ENCODE measurements at regions not wholly inside any gene's neighbourhood (a gene's known extent, or its start where the extent isn't known, plus 50 kb on each side); places are given as distances from the start of the nearest gene placed in this dataset.
A peak's percentile ranks its signal among the peaks of the same experiment; 100 is the strongest.

DNA sequence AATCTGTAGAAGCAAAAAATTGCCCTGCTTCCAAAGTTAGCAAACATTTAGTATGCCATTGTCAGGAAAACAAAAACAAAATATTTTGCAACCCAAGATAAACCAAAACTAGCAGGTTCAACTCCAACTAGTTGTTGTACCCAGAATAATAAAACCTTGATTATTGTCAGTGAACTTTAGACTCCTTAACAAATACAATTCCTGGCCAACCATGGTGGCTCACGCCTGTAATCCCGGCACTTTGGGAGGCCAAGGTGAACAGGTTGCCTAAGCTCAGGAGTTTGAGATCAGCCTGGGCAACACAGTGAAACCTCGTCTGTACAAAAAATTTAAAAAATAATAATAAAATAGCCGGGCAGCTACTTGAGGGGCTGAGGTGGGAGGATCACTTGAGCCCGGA is 53.6 kb upstream of the EPCAM start:
- no peak for DNase-seq

DNA sequence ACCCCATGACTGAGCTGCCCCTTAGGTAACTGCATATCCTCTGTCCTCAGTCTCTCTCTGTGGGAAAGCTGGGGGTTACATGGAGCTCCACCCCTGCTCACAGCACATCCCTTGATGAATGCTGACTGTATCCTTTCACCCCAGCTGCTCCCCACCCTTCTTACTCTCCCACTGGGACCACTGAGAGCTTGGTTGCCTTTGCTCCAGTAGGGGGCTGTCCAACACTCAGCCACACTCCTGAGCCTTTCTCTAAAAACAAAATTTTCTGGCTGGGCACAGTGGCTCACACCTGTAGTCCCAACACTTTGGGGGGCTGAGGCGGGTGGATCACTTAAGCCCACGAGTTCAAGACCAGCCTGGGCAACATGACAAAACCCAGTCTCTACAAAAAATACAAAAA is 55.4 kb upstream of the EPCAM start:
- DNase-seq, result no peak

DNA sequence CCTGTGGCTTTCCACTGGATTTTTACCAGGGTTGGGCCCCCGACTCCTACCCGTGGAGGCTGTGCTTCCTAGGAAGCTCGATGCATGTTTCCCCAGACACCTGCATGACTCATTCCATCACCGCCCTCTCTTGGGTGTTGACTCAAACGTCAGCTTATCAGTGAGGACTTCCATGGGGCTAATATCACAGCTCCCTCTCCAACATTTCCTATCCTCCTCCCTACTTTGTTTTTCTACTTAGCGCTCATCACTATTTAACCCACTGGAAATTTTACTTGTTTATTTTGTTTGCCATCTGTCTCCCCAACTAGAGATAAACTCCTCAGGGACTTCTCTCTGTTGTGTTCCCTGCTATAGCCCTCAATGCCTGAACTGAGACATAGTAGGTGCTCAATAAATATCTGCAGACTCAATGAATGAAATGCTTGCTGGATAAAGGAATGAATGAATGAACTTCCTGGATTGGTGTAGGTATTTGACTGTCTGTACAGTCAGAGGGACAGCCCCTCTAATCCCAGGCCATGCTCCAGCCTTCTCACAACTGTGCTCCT is 55.9 kb upstream of the EPCAM start:
- DNase-seq, result no peak

DNA sequence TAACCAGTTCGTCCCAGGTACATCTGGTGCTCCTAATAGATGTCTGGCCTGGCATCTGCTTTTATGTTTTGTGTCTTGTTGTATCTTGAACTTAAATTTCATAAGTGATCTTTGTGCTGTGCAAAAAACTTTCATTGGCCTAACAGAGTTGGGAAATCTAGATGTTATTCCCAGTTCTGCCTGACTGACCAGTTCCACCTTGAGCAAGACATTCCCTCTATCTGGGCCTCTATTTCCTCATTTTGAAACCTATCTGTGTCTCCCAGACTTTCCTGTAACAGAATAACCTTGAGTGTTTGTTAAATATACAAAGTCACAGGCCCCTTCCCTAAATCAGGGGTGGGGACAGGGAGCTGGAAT is 56.6 kb upstream of the EPCAM start:
- DNase-seq, result no peak

DNA sequence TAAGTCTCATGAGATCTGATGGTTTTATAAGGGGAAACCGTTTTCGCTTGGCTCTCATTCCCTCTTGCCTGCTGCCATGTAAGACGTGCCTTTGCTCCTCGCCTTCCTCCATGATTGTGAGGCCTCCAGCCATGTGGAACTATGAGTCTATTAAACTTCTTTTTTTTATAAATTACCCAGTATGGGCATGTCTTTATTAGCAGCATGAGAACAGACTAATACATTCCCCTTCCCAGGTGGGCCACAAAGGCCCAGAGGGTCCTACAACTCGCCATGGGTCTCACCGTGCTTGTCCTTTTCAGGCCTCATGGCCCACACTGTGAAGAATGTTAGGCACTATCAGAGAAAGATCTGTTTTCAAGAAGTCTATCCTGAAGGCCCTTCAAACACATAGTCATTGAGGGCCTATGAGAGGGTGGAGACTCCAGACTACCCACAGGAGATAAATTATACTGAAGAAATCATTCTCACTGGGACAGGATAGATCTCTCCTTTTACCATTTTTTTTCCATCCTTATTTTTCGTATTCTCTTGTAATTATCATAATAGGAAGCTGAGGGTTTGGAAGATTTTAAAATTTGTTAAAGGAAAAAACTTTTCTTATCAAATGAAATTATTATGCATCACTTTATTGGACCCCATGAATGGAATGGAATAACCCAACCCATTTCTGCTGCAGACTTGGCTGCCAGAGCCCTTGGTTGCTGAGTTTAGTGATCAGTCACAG is 57.2 kb upstream of the EPCAM start:
- DNase-seq, result no peak

DNA sequence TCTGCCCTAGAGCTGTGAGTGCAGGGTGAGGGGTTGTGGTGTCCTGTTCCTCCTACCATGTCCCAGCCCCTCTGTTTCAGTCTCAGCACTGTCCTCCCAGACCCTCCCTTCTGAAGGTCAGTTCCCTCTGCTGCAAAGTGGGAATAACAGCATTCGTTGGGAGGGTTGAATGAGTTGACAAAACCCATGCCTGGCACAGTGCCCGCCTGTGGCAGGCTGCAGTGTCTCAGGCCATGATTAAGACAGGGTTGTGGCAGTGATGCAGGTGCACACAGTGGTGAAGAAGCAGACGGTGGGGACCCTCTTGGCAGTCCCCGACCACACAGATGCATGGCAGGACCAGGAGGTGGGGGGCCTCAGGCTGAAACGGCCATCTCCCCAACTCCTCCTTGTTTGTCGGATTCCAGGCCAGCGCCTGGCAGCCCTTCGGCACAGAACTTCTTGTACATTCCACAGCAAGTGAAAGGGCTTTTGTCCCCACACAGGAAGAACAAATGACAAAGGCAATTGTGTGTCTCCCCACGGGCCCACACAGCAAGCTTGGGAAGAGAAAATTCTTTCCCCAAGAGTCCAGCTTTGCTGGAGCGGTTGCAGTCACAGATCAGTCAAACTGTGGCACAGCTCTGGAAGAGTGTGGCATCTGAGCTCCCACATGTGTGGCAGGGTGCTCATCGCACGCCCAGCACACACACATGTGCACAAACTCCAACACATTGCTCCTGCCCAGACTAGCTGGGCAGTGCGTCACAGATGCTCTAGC is 58.1 kb upstream of the EPCAM start:
- DNase-seq, result peak in 3 of 4 experiments; percentile 49 to 62 (median 59)

DNA sequence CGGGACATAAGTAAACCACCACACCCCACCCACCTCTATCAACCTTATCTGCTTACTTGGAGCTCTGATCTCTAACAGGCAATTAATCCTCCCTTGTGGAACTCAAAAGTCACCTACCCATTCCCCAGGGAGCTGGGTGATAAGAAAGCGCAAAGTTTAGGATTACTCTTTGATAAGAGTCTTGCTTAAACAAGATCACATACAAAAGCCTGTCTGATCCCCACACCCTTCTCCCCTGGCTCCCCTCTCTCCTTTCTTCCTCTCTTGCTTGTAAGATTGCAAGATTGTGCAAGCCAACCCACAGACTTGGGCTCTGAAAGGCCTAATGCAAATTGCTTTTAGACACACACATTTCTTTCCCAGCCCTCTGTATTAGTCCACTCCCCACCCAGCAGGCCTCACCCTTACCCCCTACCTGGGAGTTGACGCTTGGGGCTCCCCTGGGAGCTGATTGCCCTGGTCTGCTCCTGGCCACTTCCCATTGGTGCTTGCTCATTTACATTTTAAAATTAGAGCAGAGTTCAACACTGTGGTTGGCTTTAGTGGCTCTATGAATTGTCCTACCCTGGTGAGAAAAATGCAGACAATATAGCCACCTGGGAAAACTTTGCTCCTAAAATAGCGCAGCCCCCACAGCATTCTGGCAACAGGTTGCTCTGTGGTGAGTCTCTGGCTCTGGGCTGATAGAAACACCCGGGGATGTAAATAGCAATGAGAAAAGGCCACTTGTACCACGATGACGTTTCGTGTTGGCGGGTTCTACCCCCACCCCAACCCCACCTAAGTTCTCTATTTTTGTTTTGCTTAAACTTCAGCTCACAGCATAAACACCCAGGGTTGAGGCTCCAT is 58.9 kb upstream of the EPCAM start:
- peak; percentile 58 to 84 (median 78) for DNase-seq

DNA sequence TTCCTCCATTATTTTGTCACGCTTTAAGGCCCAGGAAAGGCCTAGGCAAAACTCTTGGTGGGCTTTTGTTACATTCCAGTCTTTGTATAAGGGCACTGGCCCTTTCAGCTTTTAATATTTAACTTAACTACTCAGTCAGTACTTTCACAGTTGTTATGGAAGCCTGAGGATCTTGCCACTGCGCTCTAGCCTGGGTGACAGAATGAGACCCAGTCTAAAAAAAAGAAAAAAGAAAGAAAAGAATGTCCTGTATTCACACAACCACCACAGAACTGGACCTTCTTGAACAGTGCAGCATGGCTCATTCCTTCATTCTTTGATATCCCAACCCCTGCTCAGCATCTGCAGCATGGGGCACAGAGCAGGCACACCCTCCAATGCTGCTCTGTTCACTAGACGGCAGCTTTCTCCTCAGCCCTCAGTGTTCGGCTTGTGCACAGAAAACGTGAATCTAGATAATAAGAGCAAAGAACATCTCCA is 59.6 kb upstream of the EPCAM start:
- DNase-seq, result no peak

DNA sequence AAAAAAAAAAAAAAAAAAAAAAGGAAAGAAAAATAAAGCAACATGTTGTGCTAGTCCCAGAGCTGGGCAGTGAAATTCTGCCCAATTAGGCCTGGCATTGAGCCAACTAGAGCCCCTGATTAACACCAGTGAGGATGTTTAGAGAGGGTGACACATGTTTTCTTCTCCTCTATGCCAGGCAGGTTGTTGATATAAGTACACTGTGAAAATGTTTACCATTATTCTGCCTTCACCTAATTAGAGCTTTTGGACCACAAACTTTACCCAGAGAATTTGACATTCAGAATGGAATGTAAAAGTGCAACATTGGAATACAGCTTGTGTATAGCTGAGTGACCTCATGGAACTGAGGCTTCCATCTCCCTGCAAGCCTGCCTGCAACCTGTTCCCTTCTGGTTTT is 62.0 kb upstream of the EPCAM start:
- DNase-seq, result no peak

DNA sequence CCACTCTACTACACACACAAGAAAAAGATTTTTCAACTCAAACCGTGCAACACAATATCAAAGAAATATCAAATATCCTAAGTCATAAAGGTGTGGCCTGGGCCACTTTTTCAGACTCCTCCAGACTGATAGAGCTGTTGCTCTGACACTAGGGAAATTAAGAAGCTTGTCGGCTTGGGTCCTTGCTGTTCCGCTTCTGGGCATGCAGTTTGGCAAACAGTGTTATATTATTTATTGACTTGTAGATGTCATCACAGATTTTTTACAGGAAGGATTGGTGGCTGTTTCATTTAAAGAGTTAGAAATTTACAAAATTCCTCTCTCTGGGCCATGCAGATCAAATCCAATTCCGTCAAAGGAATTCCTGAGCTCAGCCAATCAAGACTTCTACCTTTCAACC is 64.5 kb upstream of the EPCAM start:
- DNase-seq, result no peak

DNA sequence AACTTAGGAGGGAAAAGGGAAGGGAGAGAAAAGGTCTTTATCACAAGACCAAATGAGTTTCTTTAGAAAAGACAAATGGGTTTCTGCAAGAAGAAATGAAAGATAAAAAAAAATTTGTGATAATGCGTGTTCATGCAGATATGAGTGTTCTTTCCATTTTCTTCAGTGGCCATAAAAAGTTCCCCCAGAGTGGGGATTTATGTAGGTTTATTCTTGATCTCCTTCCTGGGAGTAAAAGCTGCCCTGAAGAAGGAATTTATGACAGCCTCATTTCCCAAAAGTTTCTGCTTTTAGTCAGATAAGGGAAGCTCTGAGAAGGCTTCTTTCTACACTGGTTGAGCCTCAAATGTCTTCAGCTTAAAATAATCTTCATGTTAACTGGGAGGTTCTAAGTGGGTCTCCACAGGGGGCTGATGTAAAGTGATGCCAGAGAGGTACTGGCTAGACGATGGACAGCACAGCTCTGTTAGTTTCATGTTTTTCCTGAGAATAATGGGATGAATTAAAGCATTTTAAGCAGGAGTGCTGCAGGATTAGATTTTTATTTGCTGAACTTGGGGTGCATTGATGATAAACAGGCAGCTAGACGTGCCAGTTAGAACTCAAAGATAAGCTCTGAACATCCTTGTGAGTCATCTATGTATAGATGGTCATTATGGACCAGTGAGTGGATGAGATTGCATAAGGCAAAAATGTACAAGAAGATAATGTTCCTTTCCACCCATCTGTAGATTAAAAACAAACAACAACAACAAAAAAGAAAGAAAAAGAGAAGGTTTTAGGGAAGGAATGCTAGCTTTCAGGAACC is 65.6 kb upstream of the EPCAM start:
- peak in 3 of 4 experiments; percentile 21 to 41 (median 31) for DNase-seq

DNA sequence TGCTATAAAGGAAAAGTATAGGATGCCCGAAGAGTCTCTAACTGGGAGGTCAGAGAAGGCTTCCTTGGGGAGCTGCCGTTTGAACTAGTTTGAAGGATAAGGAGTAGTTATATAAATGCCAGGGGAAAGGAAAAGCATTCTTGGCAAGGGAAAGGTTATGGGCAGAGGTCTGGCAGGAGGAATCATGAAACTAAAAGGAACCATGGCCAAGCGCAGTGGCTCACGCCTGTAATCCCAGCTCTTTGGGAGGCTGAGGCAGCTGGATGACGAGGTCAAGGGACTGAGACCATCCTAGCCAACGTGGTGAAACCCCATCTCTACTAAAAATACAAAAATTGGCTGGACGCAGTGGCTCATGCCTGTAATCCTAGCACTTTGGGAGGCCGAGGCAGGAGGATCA is 66.8 kb upstream of the EPCAM start:
- DNase-seq, result no peak

DNA sequence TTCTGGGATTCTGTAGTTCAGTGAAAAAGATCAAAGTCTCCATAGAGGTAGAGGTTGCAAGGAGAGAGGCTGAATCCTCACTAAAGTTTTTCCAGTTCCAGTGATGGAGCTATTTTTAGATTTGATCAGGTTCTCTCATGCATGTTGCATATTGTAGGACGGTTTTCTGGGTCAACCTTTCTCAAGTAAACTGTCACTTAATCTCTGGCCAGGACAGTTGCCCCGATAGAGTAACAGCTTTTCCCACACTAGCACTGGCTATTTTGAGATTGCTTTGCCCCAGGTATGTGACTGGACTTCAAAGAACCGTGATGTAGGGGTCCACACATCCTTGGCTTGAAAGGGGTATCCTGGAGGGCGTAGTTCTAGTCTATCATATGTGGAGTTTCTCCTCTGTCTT is 67.4 kb upstream of the EPCAM start:
- no peak for DNase-seq

DNA sequence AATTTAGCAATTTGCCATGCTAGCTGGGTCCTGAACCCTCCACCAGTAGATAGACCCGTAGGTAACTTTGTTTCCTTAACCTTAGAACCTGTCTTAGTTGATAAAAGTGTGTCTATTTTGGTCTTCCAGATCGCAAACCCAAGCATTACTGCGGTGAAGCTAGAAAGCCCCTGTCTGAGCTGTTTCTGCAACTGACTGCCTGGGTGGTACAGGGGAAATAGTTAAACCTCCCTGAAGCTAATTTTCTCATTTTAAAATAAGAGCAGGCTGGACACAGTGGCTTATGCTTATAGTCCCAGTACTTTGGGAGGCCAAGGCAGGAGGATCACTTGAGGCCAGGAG is 67.9 kb upstream of the EPCAM start:
- no peak for DNase-seq

DNA sequence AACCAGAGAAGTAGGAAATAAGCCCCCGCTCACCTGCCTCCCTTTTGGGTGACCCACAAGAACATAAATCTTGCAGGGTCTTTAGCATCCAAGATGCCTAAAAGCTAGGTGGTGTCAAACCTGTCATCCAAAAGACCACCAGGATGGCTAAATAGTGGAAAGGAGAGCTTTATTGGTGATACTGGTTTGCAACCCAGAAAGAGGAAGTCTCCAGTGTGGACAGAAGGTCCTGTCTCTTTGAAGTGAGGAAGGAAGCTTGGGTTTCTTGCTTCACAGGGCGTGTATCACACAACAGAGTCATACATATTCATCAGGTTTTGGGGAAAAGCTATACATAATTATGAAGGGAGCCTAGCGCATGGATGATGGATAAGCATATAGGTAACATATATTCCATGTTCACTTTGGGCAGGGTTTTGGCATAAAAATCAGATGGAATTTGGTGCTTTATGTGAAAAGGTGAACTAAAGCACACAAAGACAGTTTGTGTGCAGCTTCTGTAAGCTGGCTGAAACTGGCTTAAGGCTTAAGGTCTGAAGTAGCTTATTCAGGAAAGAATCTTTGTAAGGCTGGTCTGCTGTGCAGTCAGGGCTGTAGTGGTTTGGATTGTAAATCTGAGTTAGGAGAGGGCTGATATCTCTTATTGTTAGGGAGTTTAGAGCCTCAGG is 68.4 kb upstream of the EPCAM start:
- DNase-seq, result peak; percentile 64 to 88 (median 83)

DNA sequence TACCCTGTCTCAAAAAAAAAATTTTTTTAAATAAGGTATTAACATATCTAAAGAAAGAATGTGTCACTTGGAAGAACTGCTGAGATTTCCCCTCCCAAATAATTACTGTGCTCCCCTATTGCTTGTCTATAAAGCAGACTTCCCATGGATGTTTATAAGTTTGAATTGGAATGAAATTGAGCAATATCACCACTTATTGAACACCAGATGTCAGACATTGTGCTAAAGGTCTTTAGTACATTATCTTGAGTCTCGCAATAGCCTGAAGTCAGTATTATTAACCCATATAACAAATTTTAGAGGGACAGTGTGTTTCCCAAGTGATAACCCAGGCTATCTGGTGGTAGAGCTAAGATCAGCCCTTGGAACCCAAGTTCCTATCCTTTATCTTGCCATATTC is 69.0 kb upstream of the EPCAM start:
- no peak for DNase-seq

DNA sequence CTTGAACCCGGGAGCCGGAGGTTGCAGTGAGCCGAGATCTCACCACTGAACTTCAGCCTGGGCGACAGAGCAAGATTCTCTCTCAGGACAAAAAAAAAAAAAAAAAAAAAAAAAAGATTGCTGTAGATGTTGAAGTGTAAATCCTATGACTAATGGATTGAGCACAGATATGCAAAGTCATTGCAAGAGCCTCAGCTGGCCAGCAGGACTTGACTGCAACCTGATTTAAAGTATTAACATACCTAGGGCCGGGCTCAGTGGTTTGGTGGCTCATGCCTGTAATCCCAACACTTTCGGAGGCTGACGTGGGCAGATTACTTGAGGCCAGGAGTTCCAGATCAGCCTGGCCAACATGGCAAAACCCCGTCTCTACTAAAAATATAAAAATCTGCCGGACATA is 69.6 kb upstream of the EPCAM start:
- DNase-seq, result peak in 3 of 4 experiments; percentile 42 to 71 (median 66)

DNA sequence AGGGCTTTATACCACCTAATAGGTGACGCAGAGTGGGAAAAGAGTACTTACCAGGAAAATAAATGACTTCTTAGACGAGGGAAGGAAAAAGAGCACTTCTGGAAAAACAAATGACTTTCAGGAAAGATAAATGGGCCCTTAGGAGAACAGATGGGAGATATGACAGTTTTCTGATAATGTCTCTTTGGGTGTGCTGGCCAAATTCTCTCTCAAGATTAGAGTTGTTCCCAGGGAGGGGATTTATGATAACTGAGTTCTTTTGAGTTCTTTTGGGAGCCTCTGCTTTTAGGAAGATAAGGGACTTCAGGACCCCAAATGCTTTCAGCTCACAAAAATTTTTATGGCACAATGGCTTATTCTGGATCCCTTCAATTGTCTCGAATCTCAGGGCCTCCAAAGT is 70.3 kb upstream of the EPCAM start:
- no peak for DNase-seq

DNA sequence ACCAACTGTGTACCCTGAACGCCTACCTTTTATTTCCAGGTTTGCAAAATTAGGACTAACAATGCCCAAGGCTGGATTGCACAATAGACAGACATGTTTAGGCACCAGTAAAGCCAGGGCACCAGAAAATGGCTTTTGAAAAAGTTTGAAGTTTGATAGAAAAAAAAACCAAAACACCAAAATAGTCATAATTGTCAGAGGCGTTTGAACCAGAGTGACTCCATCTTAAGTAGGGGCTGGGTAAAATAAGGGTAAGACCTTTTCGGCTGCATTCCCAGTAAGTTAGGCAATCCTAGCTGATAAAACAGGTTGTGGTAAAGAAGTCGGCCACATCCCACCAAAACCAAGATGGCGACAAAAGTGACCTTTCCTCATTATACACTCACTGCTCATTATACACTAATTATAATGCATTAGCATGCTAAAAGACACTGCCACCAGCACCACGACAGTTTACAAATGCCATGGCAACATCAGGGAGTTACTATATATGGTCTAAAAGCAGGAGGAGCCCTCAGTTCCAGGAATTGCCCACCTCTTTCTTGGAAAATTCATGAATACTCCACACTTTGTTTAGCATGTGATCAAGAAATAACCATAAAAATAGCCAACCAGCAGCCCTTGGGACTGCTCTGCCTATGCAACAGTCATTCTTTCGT is 71.2 kb upstream of the EPCAM start:
- DNase-seq, result no peak

DNA sequence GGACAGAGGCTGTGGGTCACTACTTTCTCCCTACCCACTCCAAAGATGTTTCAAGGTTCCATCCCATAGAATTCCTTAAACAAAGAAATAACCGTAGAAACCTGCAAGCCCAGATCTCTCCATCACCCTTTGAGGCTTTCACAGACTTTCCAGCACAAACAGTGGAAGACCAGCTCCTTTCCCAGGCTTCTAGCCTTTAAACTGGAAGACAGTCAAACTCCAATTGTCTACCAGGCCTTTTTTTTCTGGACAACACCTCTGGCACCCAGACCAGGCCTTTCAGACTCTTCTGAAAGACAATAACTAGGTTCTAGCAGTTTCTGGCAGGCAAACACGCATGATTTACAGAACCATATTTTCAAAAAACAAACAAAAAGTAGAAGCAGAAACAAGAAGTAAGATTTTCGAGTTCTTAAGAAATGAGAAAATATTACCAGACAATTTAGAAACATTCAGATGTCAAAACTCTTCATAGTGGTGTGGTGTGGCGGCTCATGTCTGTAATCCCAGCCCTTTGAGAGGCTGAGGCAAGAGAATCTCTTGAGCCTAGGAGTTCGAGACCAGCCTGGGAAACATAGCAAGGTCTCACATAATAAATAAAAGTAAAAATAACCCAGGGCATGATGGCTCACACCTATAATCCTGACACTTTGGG is 73.0 kb upstream of the EPCAM start:
- peak in 3 of 4 experiments; percentile 69 to 75 (median 73) for DNase-seq
